ENCODE measurements at regions not wholly inside any gene's neighbourhood (a gene's known extent, or its start where the extent isn't known, plus 50 kb on each side); places are given as distances from the start of the nearest gene placed in this dataset.

GRCh38 chr15:66999046-66999968 is 66.1 kb upstream of the SMAD3 start:
- no peak for ATAC-seq (ENCODE audit: low read depth)
- H2AFZ ChIP-seq (replicated peaks; ENCODE audit: low read length, poor library complexity) = no peak overlapping the region
- no peak overlapping the region for H2AK9ac ChIP-seq (replicated peaks; ENCODE audit: low read depth, low read length, poor library complexity)
- H2BK120ac ChIP-seq (ENCODE audit: low read depth, low read length) = no peak overlapping the region
- TF ChIP-seq ELK1 (IDR thresholded peaks at IDR 0.05; ENCODE audit: borderline replicate concordance, low read depth, low read length) = no peak
- TF ChIP-seq RCOR1 (IDR thresholded peaks at IDR 0.05; ENCODE audit: insufficient replicate concordance, low read length) = no peak
- TF ChIP-seq POLR2A (IDR thresholded peaks at IDR 0.05; ENCODE audit: low read depth, low read length) = no peak
- peak; percentile 92 for TF ChIP-seq NFE2L2 (IDR thresholded peaks at IDR 0.05; ENCODE audit: low read depth, low read length)
- TF ChIP-seq MXI1 (IDR thresholded peaks at IDR 0.05; ENCODE audit: borderline replicate concordance, low read depth, low read length) = no peak
- TF ChIP-seq BHLHE40 (IDR thresholded peaks at IDR 0.05; ENCODE audit: low read depth, low read length) = no peak
- TF ChIP-seq USF2 (IDR thresholded peaks at IDR 0.05; ENCODE audit: low read depth, low read length) = no peak
- no peak for TF ChIP-seq RFX5 (IDR thresholded peaks at IDR 0.05; ENCODE audit: low read depth, low read length)
- TF ChIP-seq FOS (IDR thresholded peaks at IDR 0.05; ENCODE audit: low read depth, low read length) = no peak
- peak; percentile 63 for TF ChIP-seq CEBPB (IDR thresholded peaks at IDR 0.05; ENCODE audit: low read depth, low read length)
- peak; percentile 77 for TF ChIP-seq MAFK (IDR thresholded peaks at IDR 0.05; ENCODE audit: low read depth, low read length)
- no peaks in the 10 kb centered on the region for H3K27me3 ChIP-seq (ENCODE audit: control insufficient read depth, insufficient read depth, low read length)
- no peak overlapping the region for H4K5ac ChIP-seq (ENCODE audit: low read depth, low read length)
- no peak overlapping the region for H3K23ac ChIP-seq (ENCODE audit: low read depth, low read length)
- intact Hi-C loops (cut with micrococcal nuclease) (no loop called here), in situ Hi-C loops (cut with MboI; ENCODE audit: low sequenced_read_pairs) (no loop called here), dilution Hi-C loops (cut with HindIII; ENCODE audit: low sequenced_read_pairs, unreplicated experiment) (no loop called here)
- H3K18ac ChIP-seq (ENCODE audit: low read depth, low read length) = no peak overlapping the region
- ChIA-PET CTCF (no interaction called here), POLR2A (ENCODE audit: unreplicated experiment) (no interaction called here)
- H3K4me3 ChIP-seq (ENCODE audit: insufficient read depth, low read depth, low read length) = no peak overlapping the region
- no peak overlapping the region for H3K56ac ChIP-seq (ENCODE audit: extremely low read depth, insufficient read depth, low read length)
- H3K4ac ChIP-seq (ENCODE audit: low read depth, low read length) = no peak overlapping the region
- no CpG with 5 or more reads among the region's 1 CpG for WGBS, 2 experiments (ENCODE audit: extremely low coverage in 2 of 2, insufficient read length in 1 of 2)
- H2BK15ac ChIP-seq (ENCODE audit: low read depth, low read length) = no peak overlapping the region
- H3K14ac ChIP-seq (replicated peaks; ENCODE audit: low read depth, low read length) = no peak overlapping the region
- no peaks in the 10 kb centered on the region; the same call in 1 of the 2 replicates for H3K9me3 ChIP-seq (ENCODE audit: control insufficient read depth, insufficient read depth, low read length)
- no peak overlapping the region for H4K8ac ChIP-seq (ENCODE audit: low read depth in 2 of 2, low read length in 2 of 2)
- H2BK5ac ChIP-seq (ENCODE audit: low read depth, low read length, poor library complexity, severe bottlenecking) = no peak overlapping the region
- H2AK5ac ChIP-seq (ENCODE audit: low read depth, low read length) = no peak overlapping the region
- no peak overlapping the region for H3K27ac ChIP-seq (ENCODE audit: insufficient read depth, low read length)
- no TSS peak for BruUV-seq (replicated peaks)
- H3K4me1 ChIP-seq (ENCODE audit: control insufficient read depth, insufficient read depth, low read length) = peaks cover 5% of the 10 kb centered on the region
- no peak overlapping the region for H4K91ac ChIP-seq (ENCODE audit: insufficient read depth, low read depth, low read length)
- no peak overlapping the region for H3K9ac ChIP-seq (ENCODE audit: low read depth, low read length)
- peaks cover 0 to 4% of the 10 kb centered on the region in 2 experiments; a peak in 1 of 4 replicates for H3K79me1 ChIP-seq (ENCODE audit: low read depth in 1 of 2, low read length in 2 of 2)
- peaks cover 5% of the 10 kb centered on the region for H3K9me1 ChIP-seq (ENCODE audit: insufficient read depth, low read length)
- H3K4me2 ChIP-seq (ENCODE audit: low read depth, low read length) = no peak overlapping the region
- H3K36me3 ChIP-seq (ENCODE audit: control insufficient read depth, insufficient read depth, low read length) = no peaks in the 10 kb centered on the region
- no peak overlapping the region for H2BK20ac ChIP-seq (ENCODE audit: low read depth, low read length)
- no peaks in the 10 kb centered on the region for H4K20me1 ChIP-seq (ENCODE audit: insufficient read depth, low read length)
- peak; percentile 45 for DNase-seq
